ENCODE measurements at regions not wholly inside any gene's neighbourhood (a gene's known extent, or its start where the extent isn't known, plus 50 kb on each side); places are given as distances from the start of the nearest gene placed in this dataset.

DNA sequence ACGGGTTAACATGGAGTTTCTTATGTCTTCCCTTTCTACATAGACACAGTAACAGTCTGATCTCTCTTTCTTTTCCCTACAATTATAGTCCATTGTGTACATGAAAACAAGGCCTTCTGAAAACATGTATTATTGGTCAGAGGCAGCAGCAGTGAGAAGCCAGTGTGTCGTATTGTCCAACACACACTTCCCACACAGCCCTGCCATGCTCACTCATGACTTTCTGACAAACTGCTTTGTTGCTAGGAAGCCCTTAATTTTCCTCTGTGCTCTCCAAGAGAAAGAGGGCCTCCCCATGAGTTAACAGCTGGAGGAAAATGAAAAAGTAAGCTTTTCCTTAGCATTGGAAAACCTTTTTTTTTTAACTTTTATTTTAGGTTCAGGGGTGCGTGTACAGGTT is 56.4 kb upstream of the N4BP3 start:
- TF ChIP-seq, protein P1, sequence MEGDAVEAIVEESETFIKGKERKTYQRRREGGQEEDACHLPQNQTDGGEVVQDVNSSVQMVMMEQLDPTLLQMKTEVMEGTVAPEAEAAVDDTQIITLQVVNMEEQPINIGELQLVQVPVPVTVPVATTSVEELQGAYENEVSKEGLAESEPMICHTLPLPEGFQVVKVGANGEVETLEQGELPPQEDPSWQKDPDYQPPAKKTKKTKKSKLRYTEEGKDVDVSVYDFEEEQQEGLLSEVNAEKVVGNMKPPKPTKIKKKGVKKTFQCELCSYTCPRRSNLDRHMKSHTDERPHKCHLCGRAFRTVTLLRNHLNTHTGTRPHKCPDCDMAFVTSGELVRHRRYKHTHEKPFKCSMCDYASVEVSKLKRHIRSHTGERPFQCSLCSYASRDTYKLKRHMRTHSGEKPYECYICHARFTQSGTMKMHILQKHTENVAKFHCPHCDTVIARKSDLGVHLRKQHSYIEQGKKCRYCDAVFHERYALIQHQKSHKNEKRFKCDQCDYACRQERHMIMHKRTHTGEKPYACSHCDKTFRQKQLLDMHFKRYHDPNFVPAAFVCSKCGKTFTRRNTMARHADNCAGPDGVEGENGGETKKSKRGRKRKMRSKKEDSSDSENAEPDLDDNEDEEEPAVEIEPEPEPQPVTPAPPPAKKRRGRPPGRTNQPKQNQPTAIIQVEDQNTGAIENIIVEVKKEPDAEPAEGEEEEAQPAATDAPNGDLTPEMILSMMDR (conservative IDR thresholded peaks at IDR 0.05; ENCODE audit: low read length) = no peak
- no peak for TF ChIP-seq EZH2phosphoT487 (IDR thresholded peaks at IDR 0.05; ENCODE audit: borderline replicate concordance, low read depth, low read length)

Measured in OCI-LY7 (cell line).